ENCODE measurements at regions not wholly inside any gene's neighbourhood (a gene's known extent, or its start where the extent isn't known, plus 50 kb on each side); places are given as distances from the start of the nearest gene placed in this dataset.

- no peak for TF ChIP-seq CTCF (conservative IDR thresholded peaks at IDR 0.05 in 1 of 2, IDR thresholded peaks at IDR 0.05 in 1 of 2; ENCODE audit: extremely low read depth in 1 of 2, insufficient read depth in 1 of 2, low read depth in 1 of 2, low read length in 2 of 2)
- TF ChIP-seq EZH2 (IDR thresholded peaks at IDR 0.05; ENCODE audit: borderline replicate concordance, low read length), result no peak
Measured at GRCh38 chr12:58325561-58325960, 384.2 kb downstream of the ATP23 start.

Measured in mammary epithelial cell (primary cell).